ENCODE measurements at regions not wholly inside any gene's neighbourhood (a gene's known extent, or its start where the extent isn't known, plus 50 kb on each side); places are given as distances from the start of the nearest gene placed in this dataset.

DNA sequence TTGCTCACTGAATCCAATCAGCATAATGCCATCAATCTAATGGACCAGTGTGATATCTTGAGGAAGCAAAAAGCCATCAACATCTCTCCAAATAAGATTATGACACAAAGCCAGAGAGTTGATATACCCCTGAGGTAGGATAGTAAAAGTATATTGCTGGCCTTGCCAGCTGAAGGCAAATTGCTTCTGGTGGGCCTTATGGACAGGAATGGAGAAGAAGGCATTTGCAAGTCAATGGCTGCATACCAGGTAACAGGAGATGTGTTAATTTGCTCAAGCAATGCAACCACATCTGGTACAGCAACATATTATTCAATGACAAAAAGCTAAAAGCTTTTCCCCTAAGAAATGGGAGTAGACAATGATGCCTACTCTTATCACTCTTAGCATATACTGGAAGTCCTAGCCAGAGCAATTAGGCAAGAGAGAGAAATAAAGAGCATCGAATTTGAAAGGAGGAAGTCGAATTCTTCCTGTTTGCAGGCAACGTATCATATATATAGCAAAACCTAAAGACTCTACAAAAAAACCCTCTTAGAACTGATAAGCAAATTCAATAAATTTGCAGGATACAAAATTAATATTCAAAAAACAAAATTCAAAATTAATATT lies 216.1 kb upstream of the RASA1 start:
- H3K27me3 ChIP-seq (ENCODE audit: insufficient read depth, poor library complexity, severe bottlenecking): no peaks in the 10 kb centered on the region
- TF ChIP-seq SPI1 (IDR thresholded peaks at IDR 0.05; ENCODE audit: borderline replicate concordance, low read depth) (peak; percentile 57; the same call in 1 of the 2 replicates), REST (IDR thresholded peaks at IDR 0.05; ENCODE audit: insufficient replicate concordance, low read depth) (no peak)
- no peak overlapping the region for H3K27ac ChIP-seq (replicated peaks)
- H3K4me3 ChIP-seq (replicated peaks; ENCODE audit: insufficient read depth, low read length): no peak overlapping the region
- DNase-seq (ENCODE audit: low read depth in 1 of 2, low spot score in 1 of 2): peak in 1 of 2 experiments; percentile 9

- H3K27me3 ChIP-seq (ENCODE audit: insufficient read depth, poor library complexity, severe bottlenecking): no peaks in the 10 kb centered on the region
- TF ChIP-seq SPI1 (IDR thresholded peaks at IDR 0.05; ENCODE audit: borderline replicate concordance, low read depth) (peak; percentile 38; the same call in 1 of the 2 replicates), REST (IDR thresholded peaks at IDR 0.05; ENCODE audit: insufficient replicate concordance, low read depth) (no peak), POLR2AphosphoS5 (IDR thresholded peaks at IDR 0.05; ENCODE audit: low read depth) (no peak)
- H3K27ac ChIP-seq (replicated peaks): no peak overlapping the region
- no peak overlapping the region for H3K4me3 ChIP-seq (replicated peaks; ENCODE audit: insufficient read depth, low read length)
- DNase-seq (ENCODE audit: low read depth in 1 of 2, low spot score in 1 of 2): no peak
Observed at GRCh38 chr5:87053146-87053545, 214.5 kb upstream of the RASA1 start.

DNA sequence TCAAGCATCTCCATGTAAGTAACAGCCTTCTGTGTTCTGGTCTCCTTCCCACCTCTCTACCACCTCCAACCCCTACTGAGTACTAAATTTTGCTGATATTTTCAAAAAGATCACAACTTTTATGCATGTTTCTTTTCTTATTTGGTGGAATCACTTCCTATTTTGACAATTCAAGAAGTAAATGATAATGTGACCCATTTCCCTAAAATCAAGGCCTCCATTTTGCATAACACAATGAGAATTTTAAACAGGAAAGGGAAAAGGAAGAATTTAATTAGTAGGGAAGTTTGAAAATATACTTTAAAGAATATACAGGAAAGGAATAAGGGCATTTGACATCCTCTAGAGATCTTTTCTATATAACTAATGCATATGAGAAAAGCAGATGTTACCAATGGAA lies 212.9 kb upstream of the RASA1 start:
- no peak for DNase-seq (ENCODE audit: low read depth in 1 of 2, low spot score in 1 of 2)

More for the DNA sequence above, 212.9 kb upstream of the RASA1 start:
- Histone ChIP-seq H3K27ac (replicated peaks) (no peak overlapping the region), H3K4me3 (replicated peaks; ENCODE audit: insufficient read depth, low read length) (no peak overlapping the region), H3K27me3 (ENCODE audit: insufficient read depth, poor library complexity, severe bottlenecking) (no peaks in the 10 kb centered on the region)
- TF ChIP-seq, protein P1, sequence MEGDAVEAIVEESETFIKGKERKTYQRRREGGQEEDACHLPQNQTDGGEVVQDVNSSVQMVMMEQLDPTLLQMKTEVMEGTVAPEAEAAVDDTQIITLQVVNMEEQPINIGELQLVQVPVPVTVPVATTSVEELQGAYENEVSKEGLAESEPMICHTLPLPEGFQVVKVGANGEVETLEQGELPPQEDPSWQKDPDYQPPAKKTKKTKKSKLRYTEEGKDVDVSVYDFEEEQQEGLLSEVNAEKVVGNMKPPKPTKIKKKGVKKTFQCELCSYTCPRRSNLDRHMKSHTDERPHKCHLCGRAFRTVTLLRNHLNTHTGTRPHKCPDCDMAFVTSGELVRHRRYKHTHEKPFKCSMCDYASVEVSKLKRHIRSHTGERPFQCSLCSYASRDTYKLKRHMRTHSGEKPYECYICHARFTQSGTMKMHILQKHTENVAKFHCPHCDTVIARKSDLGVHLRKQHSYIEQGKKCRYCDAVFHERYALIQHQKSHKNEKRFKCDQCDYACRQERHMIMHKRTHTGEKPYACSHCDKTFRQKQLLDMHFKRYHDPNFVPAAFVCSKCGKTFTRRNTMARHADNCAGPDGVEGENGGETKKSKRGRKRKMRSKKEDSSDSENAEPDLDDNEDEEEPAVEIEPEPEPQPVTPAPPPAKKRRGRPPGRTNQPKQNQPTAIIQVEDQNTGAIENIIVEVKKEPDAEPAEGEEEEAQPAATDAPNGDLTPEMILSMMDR (IDR thresholded peaks at IDR 0.05; ENCODE audit: insufficient read depth, low read length): no peak
- TF ChIP-seq POLR2AphosphoS5 (IDR thresholded peaks at IDR 0.05; ENCODE audit: low read depth): no peak
- no peak for TF ChIP-seq REST (IDR thresholded peaks at IDR 0.05; ENCODE audit: insufficient replicate concordance, low read depth)
- TF ChIP-seq SPI1 (IDR thresholded peaks at IDR 0.05; ENCODE audit: borderline replicate concordance, low read depth): no peak
- no peak for TF ChIP-seq GABPA (IDR thresholded peaks at IDR 0.05; ENCODE audit: low read depth)

Measured in HL-60 (cell line).